ENCODE measurements at regions not wholly inside any gene's neighbourhood (a gene's known extent, or its start where the extent isn't known, plus 50 kb on each side); places are given as distances from the start of the nearest gene placed in this dataset.

DNA sequence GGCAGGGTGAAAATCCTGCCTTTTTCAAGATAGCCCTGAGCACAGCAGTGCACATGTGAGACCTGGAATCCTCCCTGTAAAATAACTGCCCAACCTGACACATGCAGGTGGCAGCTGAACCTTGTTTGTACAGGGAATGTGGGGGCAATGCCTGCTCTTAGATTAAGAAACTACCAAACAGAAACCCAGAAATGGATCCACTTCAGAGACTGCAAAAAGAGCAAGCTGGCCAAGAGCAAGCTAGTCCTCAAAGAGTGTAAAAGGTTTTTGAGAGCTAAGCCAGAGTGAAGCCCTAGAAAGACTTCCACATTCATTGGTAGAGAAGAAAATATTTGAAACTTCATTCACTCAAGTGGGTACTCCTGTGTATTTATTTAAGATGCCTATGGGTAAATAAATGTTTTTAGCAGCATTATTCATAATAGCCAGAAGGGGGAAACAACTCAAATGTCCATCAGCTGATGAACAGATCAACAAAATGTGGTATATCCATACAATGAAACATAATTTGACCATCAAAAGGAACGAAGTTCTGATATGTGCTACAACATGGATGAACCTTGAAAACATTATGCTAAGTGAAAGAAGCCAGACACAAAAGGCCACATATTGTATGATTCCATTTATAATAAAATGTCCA is 96.0 kb upstream of the TSC22D2 start:
- Mint-ChIP-seq H3K27ac (no peak overlapping the region), H3K27me3 (peaks cover 28% of the 10 kb centered on the region), H3K4me3 (no peak overlapping the region), H3K4me1 (ENCODE audit: low read depth) (no peaks in the 10 kb centered on the region), H3K9me3 (no peaks in the 10 kb centered on the region), H3K36me3 (ENCODE audit: low read depth) (no peaks in the 10 kb centered on the region)
- H3K27me3 ChIP-seq (ENCODE audit: control insufficient read depth in 1 of 2, insufficient read depth in 2 of 2, low read length in 2 of 2): peaks cover 4 to 12% of the 10 kb centered on the region in 2 experiments
- POLR2A ChIA-PET: no interaction called here
- no peak overlapping the region for H3K27ac ChIP-seq (ENCODE audit: low read depth in 1 of 2, low read length in 2 of 2)
- H3K36me3 ChIP-seq (ENCODE audit: insufficient read depth, low read length): no peaks in the 10 kb centered on the region
- ATAC-seq (ENCODE audit: poor library complexity) (no peak), DNase-seq (no peak)
- H3K9me3 ChIP-seq (ENCODE audit: control insufficient read depth in 1 of 2, insufficient read depth in 1 of 2, low read length in 2 of 2): no peaks in the 10 kb centered on the region
- H3K4me1 ChIP-seq (ENCODE audit: insufficient read depth, low read length): no peaks in the 10 kb centered on the region
- TF ChIP-seq, protein P1, sequence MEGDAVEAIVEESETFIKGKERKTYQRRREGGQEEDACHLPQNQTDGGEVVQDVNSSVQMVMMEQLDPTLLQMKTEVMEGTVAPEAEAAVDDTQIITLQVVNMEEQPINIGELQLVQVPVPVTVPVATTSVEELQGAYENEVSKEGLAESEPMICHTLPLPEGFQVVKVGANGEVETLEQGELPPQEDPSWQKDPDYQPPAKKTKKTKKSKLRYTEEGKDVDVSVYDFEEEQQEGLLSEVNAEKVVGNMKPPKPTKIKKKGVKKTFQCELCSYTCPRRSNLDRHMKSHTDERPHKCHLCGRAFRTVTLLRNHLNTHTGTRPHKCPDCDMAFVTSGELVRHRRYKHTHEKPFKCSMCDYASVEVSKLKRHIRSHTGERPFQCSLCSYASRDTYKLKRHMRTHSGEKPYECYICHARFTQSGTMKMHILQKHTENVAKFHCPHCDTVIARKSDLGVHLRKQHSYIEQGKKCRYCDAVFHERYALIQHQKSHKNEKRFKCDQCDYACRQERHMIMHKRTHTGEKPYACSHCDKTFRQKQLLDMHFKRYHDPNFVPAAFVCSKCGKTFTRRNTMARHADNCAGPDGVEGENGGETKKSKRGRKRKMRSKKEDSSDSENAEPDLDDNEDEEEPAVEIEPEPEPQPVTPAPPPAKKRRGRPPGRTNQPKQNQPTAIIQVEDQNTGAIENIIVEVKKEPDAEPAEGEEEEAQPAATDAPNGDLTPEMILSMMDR (IDR thresholded peaks at IDR 0.05): no peak
- CTCF ChIA-PET: no interaction called here
- no peak overlapping the region for H3K4me3 ChIP-seq (ENCODE audit: low read length)
- intact Hi-C loops (cut with DNase I, micrococcal nuclease): no loop called here

DNA sequence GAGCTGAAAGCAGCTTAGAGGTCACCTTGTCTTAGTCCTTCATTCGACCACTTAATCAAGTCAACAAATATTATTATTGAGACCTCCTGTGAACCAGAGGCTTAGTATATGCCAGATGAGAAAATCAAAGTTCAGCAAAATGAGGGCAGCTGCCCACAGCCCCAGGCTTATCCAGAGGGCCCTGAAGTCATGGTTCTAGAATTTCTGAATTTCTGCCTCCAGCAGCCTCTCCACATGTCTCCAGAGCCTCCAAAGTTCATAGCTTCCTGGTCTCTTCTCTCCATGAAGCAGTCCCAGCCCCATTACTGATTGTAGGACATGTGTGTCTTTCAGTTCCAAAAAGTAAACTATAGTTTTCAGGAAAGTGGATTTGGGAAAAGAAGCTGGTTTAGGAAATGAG is 96.9 kb upstream of the TSC22D2 start:
- H3K27ac Mint-ChIP-seq: no peak overlapping the region
- Histone ChIP-seq H3K27me3 (ENCODE audit: control insufficient read depth in 1 of 2, insufficient read depth in 2 of 2, low read length in 2 of 2) (peaks cover 4 to 12% of the 10 kb centered on the region in 2 experiments), H3K4me1 (ENCODE audit: insufficient read depth, low read length) (no peaks in the 10 kb centered on the region), H3K4me3 (ENCODE audit: low read length) (no peak overlapping the region), H3K9me3 (ENCODE audit: control insufficient read depth in 1 of 2, insufficient read depth in 1 of 2, low read length in 2 of 2) (no peaks in the 10 kb centered on the region), H3K36me3 (ENCODE audit: insufficient read depth, low read length) (no peaks in the 10 kb centered on the region), H3K27ac (ENCODE audit: low read depth in 1 of 2, low read length in 2 of 2) (no peak overlapping the region)
- TF ChIP-seq, protein P1 (IDR thresholded peaks at IDR 0.05): no peak
- H3K4me1 Mint-ChIP-seq (ENCODE audit: low read depth): no peaks in the 10 kb centered on the region
- H3K9me3 Mint-ChIP-seq: no peaks in the 10 kb centered on the region
- no peaks in the 10 kb centered on the region for H3K36me3 Mint-ChIP-seq (ENCODE audit: low read depth)
- intact Hi-C loops (cut with DNase I, micrococcal nuclease): no loop called here
- DNase-seq (no peak), ATAC-seq (ENCODE audit: poor library complexity) (no peak)
- POLR2A ChIA-PET: no interaction called here
- no peak overlapping the region for H3K4me3 Mint-ChIP-seq
- peaks cover 28% of the 10 kb centered on the region for H3K27me3 Mint-ChIP-seq
- CTCF ChIA-PET: no interaction called here

DNA sequence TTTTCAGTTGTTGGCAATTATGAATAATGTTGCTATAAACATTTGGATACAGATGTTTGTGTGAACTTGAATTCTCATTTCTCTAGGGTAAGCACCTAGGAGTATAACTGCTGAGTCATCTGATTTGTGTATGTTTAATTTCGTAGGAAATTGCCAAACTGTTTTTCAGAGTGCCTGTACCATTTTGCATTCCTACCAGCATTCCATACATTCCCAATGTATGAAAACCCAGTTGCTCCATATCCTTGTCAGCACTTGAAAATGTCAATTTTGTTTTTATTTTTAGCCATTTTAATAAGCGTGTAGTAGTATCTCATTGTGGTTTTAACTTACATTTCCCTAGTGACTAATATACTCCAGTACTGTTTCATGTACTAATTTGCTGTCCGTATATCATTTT is 98.5 kb upstream of the TSC22D2 start:
- POLR2A ChIA-PET: no interaction called here
- DNase-seq (no peak), ATAC-seq (ENCODE audit: poor library complexity) (no peak)
- H3K4me1 ChIP-seq (ENCODE audit: insufficient read depth, low read length): no peaks in the 10 kb centered on the region
- Mint-ChIP-seq H3K4me1 (ENCODE audit: low read depth) (no peaks in the 10 kb centered on the region), H3K27me3 (peaks cover 28% of the 10 kb centered on the region), H3K4me3 (no peak overlapping the region), H3K9me3 (no peaks in the 10 kb centered on the region), H3K27ac (no peak overlapping the region), H3K36me3 (ENCODE audit: low read depth) (no peaks in the 10 kb centered on the region)
- peaks cover 4 to 15% of the 10 kb centered on the region in 2 experiments for H3K27me3 ChIP-seq (ENCODE audit: control insufficient read depth in 1 of 2, insufficient read depth in 2 of 2, low read length in 2 of 2)
- intact Hi-C loops (cut with DNase I, micrococcal nuclease): no loop called here
- H3K36me3 ChIP-seq (ENCODE audit: insufficient read depth, low read length): no peaks in the 10 kb centered on the region
- TF ChIP-seq, protein P1 (IDR thresholded peaks at IDR 0.05): no peak
- no peaks in the 10 kb centered on the region for H3K9me3 ChIP-seq (ENCODE audit: control insufficient read depth in 1 of 2, insufficient read depth in 1 of 2, low read length in 2 of 2)
- CTCF ChIA-PET: no interaction called here
- H3K27ac ChIP-seq (ENCODE audit: low read depth in 1 of 2, low read length in 2 of 2): no peak overlapping the region
- no peak overlapping the region for H3K4me3 ChIP-seq (ENCODE audit: low read length)
